ENCODE measurements at regions not wholly inside any gene's neighbourhood (a gene's known extent, or its start where the extent isn't known, plus 50 kb on each side); places are given as distances from the start of the nearest gene placed in this dataset.

DNA sequence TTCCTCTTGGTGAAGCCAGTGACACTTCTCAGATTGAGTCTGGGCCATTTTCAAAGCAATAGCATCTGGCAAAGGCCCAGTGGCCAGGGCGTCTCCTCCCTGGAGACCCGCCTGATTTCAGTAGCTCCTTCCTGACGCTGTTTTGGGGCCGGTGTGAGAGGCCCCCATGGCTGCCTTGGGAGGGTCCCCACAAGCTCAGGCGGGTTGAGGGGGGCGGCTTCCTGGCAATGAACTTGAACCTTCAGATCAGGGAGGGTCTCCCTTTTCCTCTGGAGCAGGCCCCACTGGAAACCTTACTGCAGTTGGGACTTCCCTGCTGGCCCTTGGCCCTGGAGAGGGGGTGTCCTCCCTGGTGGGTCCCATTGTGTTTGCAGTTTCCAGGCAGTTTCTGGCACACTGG lies 121.2 kb downstream of the CRYAA start:
- TF ChIP-seq CTCF (IDR thresholded peaks at IDR 0.05) (no peak), POLR2A (IDR thresholded peaks at IDR 0.05) (no peak)

Data from uterus (tissue), 2 donors.